Caki2 (cell line): ENCODE measurements at regions not wholly inside any gene's neighbourhood (a gene's known extent, or its start where the extent isn't known, plus 50 kb on each side); places are given as distances from the start of the nearest gene placed in this dataset.

Source experiments
- DNase-seq: peaks from one replicate; pipeline ENCODE4 v3.0.0-alpha.2; 2015; ENCODE audit warnings: low read depth
- in situ Hi-C: cut with HindIII; loops from 2 replicates; pipeline ENCODE4 v1.10.0; 2016; ENCODE audit warnings: low sequenced_read_pairs, low pct_unique_long_range_greater_than_20kb, mixed read lengths

DNA sequence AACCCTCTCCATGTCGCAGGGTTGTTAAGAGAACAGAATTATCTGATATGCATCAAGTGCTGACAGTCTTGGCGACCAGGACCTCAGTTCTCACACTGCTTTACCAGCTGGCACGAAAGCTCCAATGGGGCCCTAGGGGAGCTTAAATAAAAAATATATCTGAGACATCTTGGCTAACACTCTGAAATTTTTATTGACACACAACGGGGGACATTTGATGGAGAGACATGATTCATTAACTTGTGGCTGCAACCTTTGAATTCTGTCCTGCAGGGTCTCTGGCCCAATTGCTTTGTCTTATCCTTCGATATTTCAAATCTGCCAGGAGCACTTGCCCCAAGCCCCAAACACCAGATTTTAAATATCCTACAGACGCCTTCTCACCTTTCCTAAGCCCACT is 567.0 kb downstream of the AJAP1 start:
- in situ Hi-C loops = no loop called here
- DNase-seq = no peak

- in situ Hi-C loops = no loop called here
Measured at GRCh38 chr1:5220821-5221220, 566.4 kb downstream of the AJAP1 start.

DNA sequence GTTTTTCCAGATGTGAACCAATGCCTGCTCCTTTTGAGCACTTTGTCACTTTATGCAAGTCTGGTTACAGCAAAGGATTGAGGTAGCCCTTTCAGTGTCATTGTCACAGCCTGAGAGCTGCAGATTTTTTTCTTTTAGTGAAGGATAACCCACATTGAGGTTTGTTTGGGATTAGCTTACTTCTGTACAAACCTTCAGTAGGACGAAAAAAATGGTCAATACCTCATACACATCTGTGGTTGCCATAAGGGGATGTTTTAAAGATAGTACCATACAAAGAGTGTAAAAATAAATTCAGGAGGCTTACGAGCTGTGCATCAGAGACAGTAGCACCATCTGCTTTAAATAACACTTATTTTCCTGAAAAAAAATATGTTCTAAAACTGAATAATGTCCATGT is 566.0 kb downstream of the AJAP1 start:
- in situ Hi-C loops = no loop called here
- DNase-seq = no peak

More at GRCh38 chr1:5220821-5221220, 566.4 kb downstream of the AJAP1 start:
- no peak for DNase-seq

GRCh38 chr1:5200006-5200405 is 545.6 kb downstream of the AJAP1 start:
- in situ Hi-C loops = no loop called here
- no peak for DNase-seq

- in situ Hi-C loops = no loop called here
- DNase-seq = no peak
Measured at GRCh38 chr1:5198328-5198727, 543.9 kb downstream of the AJAP1 start.

GRCh38 chr1:5191470-5191869 is 537.1 kb downstream of the AJAP1 start:
- DNase-seq = no peak
- in situ Hi-C loops = no loop called here

DNA sequence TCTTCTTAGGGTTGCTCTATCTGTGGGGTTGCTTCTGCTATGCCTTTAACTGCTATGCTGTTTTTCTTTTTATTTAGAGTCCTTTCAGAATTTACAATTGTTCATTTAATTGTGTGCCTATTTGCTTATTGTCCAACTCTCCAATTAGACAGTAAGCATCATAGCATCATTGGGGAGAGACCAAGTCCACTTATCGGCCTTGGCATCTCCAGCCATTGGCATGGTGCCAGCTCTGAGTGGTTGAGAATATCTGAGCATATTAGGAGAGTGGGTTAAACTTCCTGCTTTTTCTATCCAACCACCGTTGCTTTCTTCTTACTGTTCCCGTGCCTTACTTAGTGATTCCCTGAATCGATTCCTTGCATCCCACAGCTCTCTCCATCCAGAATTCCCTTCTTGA is 535.0 kb downstream of the AJAP1 start:
- in situ Hi-C loops = no loop called here

DNA sequence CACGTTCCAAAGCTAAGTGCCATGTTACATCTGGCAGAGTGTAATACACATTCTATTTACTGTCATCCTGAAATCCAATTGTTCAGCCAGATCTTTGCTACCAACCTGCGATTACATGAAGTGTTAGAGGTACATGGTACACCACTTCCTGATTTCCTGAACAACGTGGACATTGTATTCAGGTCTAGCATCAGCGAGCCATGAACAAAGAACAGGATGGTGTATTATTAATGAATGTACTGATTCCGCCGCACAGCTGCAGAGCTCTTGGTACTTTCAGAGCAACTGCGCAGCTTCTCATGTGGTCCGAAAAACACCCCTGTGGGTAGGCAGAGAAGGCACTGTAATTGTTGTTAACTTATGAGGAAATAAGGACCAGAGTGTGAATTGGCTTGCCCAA is 511.4 kb downstream of the AJAP1 start:
- DNase-seq = no peak
- in situ Hi-C loops = no loop called here

More for the DNA sequence above, 535.0 kb downstream of the AJAP1 start:
- DNase-seq = no peak

DNA sequence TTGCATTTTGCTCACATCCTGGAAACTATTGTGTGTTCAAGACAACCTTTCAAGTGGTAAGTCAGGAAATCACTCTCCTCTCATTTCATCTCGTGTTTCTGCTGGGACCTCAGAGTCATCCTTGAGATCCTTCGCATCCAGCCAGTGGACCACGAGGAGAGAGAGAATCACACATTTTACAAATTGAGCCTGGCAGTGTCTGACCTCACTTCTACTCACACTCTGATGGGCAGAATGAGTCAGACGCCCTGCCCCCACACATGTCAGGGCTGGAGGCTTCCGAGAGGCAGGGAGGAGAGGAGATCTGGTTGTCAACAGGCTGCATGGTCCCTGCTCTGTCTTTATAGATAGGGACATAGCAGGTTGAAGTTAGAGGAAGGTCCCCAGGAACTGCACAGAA is 509.7 kb downstream of the AJAP1 start:
- in situ Hi-C loops = no loop called here
- DNase-seq = peak; percentile 3

DNA sequence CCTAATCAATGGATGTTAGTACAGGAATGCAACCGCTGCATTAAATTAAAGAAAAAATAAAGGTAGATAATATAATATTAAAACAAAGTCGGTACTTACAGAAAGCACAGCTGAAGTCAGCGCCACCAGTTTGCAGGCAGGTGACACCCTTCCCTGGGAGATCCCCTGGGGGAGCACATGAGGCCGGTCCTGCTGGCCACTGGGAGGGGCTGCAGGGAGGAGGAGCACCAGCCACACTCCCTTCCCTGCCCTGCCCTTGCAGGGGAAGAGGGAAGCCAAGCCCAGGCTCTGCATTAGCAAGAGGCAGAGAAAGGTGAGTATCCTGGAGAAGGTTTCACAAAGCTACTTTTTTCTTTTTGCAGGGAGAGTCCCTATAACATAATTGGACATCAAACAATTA is 507.0 kb downstream of the AJAP1 start:
- in situ Hi-C loops = no loop called here
- no peak for DNase-seq

DNA sequence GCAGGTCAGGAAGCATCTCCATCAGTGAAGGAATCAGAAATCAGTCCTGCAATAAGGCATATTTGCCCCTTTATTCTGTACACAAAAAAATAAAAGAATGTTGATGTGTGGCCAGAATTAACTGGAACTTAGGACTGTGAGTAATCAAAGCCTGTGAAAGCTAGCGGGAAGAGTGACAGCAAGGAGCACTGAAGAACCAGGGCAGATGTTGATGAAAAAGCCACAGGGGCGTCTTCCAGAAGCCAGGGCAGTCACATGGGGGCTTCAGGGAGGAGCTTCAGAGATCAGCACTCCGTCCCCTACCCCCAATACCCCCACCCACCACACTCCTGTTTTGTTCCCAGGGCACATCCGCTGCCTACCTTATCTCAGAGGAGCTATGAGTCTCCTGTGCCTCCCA is 502.8 kb downstream of the AJAP1 start:
- no peak for DNase-seq
- in situ Hi-C loops = no loop called here

GRCh38 chr1:5156416-5157120 is 502.2 kb downstream of the AJAP1 start:
- in situ Hi-C loops = no loop called here
- DNase-seq = no peak

DNA sequence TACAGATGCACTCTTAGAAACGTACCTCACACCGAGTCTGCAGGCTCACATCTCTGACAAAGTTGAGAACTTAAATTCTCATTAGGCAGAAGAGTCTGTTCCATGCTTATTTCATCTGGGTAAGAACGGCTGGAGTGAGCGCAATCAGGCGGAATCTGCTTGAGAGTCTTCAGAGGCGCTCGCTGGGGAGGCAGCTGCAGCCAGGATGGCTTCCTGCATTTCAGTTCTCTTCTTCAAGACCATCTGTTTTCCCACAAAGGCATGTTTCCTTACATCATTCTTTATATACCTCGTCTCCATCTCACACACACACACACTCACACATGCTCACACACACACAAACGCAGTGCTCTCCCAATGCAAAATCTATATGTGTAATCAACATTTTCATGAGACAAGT is 497.1 kb downstream of the AJAP1 start:
- DNase-seq = no peak
- in situ Hi-C loops = no loop called here

- no peak for DNase-seq
- in situ Hi-C loops = no loop called here
Measured at GRCh38 chr1:5150191-5150590, 495.8 kb downstream of the AJAP1 start.

DNA sequence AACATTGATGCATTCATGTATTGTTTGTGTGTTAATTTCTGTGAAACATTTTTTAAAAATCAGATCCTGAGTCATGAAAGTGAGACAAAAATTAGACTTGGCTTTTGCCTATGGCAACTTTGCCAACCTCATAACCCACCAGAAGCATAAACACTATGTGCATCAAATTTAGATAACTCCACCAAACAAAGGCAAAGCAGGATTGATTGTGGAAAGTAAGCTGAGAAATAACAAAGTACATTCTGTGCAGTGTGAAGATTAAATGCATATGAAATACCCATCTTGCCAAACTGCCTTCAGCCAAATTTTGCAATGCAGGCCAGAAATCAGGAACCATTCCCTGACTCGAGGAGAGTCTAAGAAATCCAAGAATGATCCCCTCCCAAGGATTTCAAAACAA is 493.4 kb downstream of the AJAP1 start:
- in situ Hi-C loops = no loop called here
- no peak for DNase-seq

GRCh38 chr1:5142389-5142788 is 488.0 kb downstream of the AJAP1 start:
- in situ Hi-C loops = no loop called here
- DNase-seq = no peak

GRCh38 chr1:5141750-5142149 is 487.3 kb downstream of the AJAP1 start:
- in situ Hi-C loops = no loop called here
- DNase-seq = no peak

DNA sequence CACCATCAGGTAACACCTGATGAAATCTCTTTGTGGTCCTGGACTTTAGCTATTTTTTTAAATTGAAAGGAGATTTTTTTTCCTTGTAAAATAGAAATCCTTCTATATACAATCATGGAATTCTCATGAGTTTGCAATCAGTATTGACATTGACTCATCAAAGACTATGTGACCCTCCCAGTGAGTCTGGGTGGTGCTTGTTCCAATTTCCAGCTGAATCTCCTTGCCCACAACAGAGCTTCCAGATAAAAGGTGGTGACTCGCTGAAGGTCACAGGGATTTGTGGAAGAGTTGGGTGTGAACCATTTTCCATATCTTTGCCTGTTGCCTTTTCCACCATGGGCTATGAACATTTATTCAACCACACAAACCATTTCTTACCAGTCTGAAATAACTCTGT is 486.6 kb downstream of the AJAP1 start:
- in situ Hi-C loops = no loop called here
- DNase-seq = peak; percentile 24

DNA sequence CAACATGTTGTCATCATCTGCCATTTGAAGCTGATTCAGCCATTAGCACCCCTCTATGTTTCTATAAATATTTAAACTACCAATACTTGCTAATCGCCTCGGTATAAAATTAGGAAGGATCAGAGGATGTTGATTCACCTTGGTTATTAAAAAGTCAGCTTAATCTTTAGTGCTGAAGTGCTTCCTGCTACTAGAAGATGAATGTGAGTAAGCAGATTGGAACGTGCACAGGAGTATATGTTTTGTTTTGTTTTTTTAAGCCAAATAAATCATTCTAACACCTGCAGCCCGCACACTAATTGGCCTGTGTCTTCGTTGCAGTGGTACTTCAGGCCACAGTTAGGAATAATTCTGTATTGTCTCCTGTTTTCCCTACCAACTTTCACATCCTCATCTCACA is 485.7 kb downstream of the AJAP1 start:
- peak; percentile 21 for DNase-seq
- in situ Hi-C loops = no loop called here

- no peak for DNase-seq
- in situ Hi-C loops = no loop called here
Measured at GRCh38 chr1:5129746-5130355, 475.4 kb downstream of the AJAP1 start.
